VCaP (cell line): ENCODE measurements at regions not wholly inside any gene's neighbourhood (a gene's known extent, or its start where the extent isn't known, plus 50 kb on each side); places are given as distances from the start of the nearest gene placed in this dataset.
"Not testable (repeated sequence)": the region's sequence is repeated elsewhere in the genome, so short reads cannot be mapped to it uniquely, and the experiment has no call there.

ENCODE experiments used
- H3K27ac ChIP-seq: fragments of 450-650 bp; 2 replicates; pipeline ENCODE4 v1.5.1; 2017
- TF ChIP-seq, protein P1 (sequence below): fragments of 450-650 bp; conservative IDR thresholded peaks from 2 replicates; pipeline ENCODE4 v1.5.1; 2017; ENCODE audit warnings: mild to moderate bottlenecking, moderate library complexity

DNA sequence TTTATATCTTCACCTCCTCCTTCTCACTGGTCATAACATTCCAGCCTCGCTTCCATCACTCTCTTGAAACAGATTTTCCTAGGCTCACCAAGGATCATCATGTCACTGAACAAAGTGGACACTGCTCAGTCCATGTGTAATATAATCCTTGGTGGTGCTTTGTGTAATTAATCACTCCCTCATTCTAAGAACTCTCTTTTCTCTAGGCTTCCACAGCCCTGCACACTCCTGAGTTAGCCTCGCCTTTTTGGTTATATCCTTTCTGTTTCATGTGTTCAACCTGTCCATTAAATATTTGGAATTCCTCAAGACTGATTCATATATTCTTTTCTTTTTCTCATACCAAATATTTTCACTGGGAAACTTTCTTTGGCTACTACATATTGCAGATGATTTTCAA lies 440.8 kb downstream of the PYDC2 start:
- TF ChIP-seq, protein P1, sequence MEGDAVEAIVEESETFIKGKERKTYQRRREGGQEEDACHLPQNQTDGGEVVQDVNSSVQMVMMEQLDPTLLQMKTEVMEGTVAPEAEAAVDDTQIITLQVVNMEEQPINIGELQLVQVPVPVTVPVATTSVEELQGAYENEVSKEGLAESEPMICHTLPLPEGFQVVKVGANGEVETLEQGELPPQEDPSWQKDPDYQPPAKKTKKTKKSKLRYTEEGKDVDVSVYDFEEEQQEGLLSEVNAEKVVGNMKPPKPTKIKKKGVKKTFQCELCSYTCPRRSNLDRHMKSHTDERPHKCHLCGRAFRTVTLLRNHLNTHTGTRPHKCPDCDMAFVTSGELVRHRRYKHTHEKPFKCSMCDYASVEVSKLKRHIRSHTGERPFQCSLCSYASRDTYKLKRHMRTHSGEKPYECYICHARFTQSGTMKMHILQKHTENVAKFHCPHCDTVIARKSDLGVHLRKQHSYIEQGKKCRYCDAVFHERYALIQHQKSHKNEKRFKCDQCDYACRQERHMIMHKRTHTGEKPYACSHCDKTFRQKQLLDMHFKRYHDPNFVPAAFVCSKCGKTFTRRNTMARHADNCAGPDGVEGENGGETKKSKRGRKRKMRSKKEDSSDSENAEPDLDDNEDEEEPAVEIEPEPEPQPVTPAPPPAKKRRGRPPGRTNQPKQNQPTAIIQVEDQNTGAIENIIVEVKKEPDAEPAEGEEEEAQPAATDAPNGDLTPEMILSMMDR, result no peak
- no peak overlapping the region for H3K27ac ChIP-seq

DNA sequence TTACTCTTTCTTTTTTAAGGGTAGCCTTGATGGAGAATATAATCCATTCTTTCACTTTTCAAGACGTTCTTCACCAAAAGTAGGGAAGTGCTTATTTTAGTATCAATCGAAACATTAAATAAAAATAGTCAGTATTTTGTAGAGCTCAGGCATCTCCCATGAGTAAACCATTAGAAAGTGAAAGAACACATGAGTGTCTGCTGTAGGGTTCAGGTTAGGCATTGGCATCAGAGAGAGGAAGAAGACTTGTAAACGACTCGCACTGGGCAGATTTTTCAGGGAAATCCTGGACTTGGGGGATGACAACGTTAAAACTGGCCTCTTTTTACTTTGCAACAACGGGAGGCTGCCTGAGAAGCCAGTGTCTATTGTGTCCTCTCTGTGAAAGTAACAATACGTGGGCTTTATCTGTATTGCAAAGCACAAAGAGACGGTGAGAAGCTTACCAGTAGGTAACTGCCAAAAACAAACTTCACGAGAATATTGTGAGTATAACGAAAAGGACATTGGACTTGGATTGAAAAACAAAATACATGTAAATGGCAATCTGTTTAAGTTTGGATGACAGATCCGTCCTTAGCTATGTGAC lies 451.7 kb downstream of the PYDC2 start:
- TF ChIP-seq, protein P1, result no peak
- H3K27ac ChIP-seq, result no peak overlapping the region

GRCh38 chr3:191915712-191916111 lies 454.7 kb downstream of the PYDC2 start:
- no peak overlapping the region for H3K27ac ChIP-seq
- TF ChIP-seq, protein P1, result no peak

DNA sequence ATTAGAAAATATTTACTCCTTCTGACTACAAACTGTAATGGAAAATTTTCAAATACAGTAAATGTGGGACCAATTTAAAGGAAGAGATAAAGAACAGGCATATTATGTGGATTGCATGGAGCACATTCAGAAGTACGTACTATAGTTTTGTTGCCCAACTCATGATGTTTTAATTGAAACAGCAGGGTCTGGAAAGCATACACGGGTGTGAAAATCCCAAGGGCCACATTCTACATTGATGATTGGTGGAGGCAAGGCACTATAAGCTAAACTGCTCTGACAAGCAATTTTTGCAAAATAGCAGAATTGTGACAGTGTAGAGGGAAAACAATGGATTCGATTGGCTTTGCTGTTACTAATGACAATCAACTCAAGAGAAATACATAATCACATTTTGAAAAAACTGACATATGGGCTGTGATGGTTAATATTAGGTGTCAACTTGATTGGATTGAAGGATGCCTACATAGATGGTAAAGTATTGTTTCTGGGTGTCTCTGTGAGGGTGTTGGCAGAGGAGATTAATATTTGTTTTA lies 458.6 kb downstream of the PYDC2 start:
- TF ChIP-seq, protein P1, result no peak
- no peak overlapping the region for H3K27ac ChIP-seq

DNA sequence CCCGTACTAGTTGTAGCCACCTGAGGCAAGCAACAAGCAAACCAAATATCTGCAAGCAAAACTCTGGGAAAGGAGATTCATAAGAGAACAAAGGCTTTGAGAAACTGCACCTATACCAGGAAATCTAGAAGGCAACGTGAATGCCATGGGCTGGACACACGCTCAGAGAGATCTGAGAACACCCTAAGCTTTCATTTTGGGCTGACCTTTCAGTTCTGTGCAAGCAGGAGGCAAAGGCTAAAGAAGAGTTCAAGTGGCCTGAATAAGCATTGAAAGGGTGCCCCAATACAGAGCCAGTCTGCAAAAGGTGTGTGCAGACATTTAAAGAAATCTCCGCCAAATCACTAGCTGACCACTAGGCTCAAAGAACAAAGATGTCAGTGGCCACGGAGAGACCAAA lies 461.6 kb downstream of the PYDC2 start:
- H3K27ac ChIP-seq, result no peak overlapping the region
- TF ChIP-seq, protein P1, result no peak

GRCh38 chr3:191927183-191927817 lies 466.3 kb downstream of the PYDC2 start:
- H3K27ac ChIP-seq, result not testable (repeated sequence)

DNA sequence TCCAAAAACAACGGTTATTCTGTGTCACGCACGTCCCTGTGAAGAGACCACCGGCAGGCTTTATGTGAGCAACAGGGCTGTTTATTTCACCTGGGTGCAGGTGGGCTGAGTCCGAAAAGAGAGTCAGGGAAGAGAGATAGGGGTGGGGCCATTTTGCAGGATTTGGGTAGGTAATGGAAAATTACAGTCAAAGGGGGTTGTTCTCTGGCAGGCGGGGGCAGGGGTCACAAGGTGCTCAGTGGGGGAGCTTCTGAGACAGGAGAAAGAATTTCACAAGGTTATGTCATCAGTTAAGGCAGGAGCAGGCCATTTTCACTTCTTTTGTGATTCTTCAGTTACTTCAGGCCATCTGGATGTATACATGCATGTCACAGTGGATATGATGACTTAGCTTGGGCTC lies 467.0 kb downstream of the PYDC2 start:
- not testable (repeated sequence) for H3K27ac ChIP-seq

GRCh38 chr3:191944835-191945234 lies 483.9 kb downstream of the PYDC2 start:
- no peak overlapping the region for H3K27ac ChIP-seq
- TF ChIP-seq, protein P1, result no peak
